ENCODE measurements at regions not wholly inside any gene's neighbourhood (a gene's known extent, or its start where the extent isn't known, plus 50 kb on each side); places are given as distances from the start of the nearest gene placed in this dataset.

GRCh38 chr13:73681779-73682178, 452.4 kb downstream of the KLF12 start:
- TF ChIP-seq, protein P1, sequence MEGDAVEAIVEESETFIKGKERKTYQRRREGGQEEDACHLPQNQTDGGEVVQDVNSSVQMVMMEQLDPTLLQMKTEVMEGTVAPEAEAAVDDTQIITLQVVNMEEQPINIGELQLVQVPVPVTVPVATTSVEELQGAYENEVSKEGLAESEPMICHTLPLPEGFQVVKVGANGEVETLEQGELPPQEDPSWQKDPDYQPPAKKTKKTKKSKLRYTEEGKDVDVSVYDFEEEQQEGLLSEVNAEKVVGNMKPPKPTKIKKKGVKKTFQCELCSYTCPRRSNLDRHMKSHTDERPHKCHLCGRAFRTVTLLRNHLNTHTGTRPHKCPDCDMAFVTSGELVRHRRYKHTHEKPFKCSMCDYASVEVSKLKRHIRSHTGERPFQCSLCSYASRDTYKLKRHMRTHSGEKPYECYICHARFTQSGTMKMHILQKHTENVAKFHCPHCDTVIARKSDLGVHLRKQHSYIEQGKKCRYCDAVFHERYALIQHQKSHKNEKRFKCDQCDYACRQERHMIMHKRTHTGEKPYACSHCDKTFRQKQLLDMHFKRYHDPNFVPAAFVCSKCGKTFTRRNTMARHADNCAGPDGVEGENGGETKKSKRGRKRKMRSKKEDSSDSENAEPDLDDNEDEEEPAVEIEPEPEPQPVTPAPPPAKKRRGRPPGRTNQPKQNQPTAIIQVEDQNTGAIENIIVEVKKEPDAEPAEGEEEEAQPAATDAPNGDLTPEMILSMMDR (IDR thresholded peaks at IDR 0.05), result no peak
- no peak for TF ChIP-seq POLR2AphosphoS5 (IDR thresholded peaks at IDR 0.05; ENCODE audit: low read depth, low read length)
- TF ChIP-seq, protein P2, sequence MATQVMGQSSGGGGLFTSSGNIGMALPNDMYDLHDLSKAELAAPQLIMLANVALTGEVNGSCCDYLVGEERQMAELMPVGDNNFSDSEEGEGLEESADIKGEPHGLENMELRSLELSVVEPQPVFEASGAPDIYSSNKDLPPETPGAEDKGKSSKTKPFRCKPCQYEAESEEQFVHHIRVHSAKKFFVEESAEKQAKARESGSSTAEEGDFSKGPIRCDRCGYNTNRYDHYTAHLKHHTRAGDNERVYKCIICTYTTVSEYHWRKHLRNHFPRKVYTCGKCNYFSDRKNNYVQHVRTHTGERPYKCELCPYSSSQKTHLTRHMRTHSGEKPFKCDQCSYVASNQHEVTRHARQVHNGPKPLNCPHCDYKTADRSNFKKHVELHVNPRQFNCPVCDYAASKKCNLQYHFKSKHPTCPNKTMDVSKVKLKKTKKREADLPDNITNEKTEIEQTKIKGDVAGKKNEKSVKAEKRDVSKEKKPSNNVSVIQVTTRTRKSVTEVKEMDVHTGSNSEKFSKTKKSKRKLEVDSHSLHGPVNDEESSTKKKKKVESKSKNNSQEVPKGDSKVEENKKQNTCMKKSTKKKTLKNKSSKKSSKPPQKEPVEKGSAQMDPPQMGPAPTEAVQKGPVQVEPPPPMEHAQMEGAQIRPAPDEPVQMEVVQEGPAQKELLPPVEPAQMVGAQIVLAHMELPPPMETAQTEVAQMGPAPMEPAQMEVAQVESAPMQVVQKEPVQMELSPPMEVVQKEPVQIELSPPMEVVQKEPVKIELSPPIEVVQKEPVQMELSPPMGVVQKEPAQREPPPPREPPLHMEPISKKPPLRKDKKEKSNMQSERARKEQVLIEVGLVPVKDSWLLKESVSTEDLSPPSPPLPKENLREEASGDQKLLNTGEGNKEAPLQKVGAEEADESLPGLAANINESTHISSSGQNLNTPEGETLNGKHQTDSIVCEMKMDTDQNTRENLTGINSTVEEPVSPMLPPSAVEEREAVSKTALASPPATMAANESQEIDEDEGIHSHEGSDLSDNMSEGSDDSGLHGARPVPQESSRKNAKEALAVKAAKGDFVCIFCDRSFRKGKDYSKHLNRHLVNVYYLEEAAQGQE (IDR thresholded peaks at IDR 0.05; ENCODE audit: insufficient read depth in 1 of 2, low read depth in 2 of 2, low read length in 1 of 2), result no peak
